GM19468 (cell line): ENCODE measurements at regions not wholly inside any gene's neighbourhood (a gene's known extent, or its start where the extent isn't known, plus 50 kb on each side); places are given as distances from the start of the nearest gene placed in this dataset.
"Not testable (repeated sequence)": the region's sequence is repeated elsewhere in the genome, so short reads cannot be mapped to it uniquely, and the experiment has no call there.

Experiments
- ATAC-seq: cut with Tn5 transposase; IDR thresholded peaks from one replicate; pipeline ENCODE4 v1.9.1; 2021; ENCODE audit warnings: mild to moderate bottlenecking, moderate library complexity, moderate number of reproducible peaks; ENCODE audit not compliant: unreplicated experiment; ENCODE audit errors: extremely low read depth

- no peak for ATAC-seq
These were observed 178.4 kb downstream of the TBC1D2B start for GRCh38 chr15:77898811-77899730.

- no peak for ATAC-seq
These were observed 179.6 kb downstream of the TBC1D2B start for GRCh38 chr15:77897896-77898406.

GRCh38 chr15:77897113-77897895 lies 180.2 kb downstream of the TBC1D2B start:
- not testable (repeated sequence) for ATAC-seq

- not testable (repeated sequence) for ATAC-seq
These were observed 181.1 kb downstream of the TBC1D2B start for GRCh38 chr15:77896147-77897112.

GRCh38 chr15:77895742-77896141 lies 181.8 kb downstream of the TBC1D2B start:
- no peak for ATAC-seq

- ATAC-seq: not testable (repeated sequence)
These were observed 182.4 kb downstream of the TBC1D2B start for GRCh38 chr15:77895145-77895544.

GRCh38 chr15:77893671-77894640 lies 183.6 kb downstream of the TBC1D2B start:
- not testable (repeated sequence) for ATAC-seq

- not testable (repeated sequence) for ATAC-seq
These were observed 184.3 kb downstream of the TBC1D2B start for GRCh38 chr15:77893246-77893645.

- no peak for ATAC-seq
These were observed 185.2 kb downstream of the TBC1D2B start for GRCh38 chr15:77892335-77892734.

- not testable (repeated sequence) for ATAC-seq
These were observed 185.6 kb downstream of the TBC1D2B start for GRCh38 chr15:77891862-77892261.

GRCh38 chr15:77890911-77891801 lies 186.4 kb downstream of the TBC1D2B start:
- not testable (repeated sequence) for ATAC-seq

GRCh38 chr15:77889828-77890725 lies 187.4 kb downstream of the TBC1D2B start:
- not testable (repeated sequence) for ATAC-seq

GRCh38 chr15:77889009-77889806 lies 188.3 kb downstream of the TBC1D2B start:
- ATAC-seq: no peak

- not testable (repeated sequence) for ATAC-seq
These were observed 189.7 kb downstream of the TBC1D2B start for GRCh38 chr15:77887563-77888429.
